ENCODE measurements at regions not wholly inside any gene's neighbourhood (a gene's known extent, or its start where the extent isn't known, plus 50 kb on each side); places are given as distances from the start of the nearest gene placed in this dataset.

DNA sequence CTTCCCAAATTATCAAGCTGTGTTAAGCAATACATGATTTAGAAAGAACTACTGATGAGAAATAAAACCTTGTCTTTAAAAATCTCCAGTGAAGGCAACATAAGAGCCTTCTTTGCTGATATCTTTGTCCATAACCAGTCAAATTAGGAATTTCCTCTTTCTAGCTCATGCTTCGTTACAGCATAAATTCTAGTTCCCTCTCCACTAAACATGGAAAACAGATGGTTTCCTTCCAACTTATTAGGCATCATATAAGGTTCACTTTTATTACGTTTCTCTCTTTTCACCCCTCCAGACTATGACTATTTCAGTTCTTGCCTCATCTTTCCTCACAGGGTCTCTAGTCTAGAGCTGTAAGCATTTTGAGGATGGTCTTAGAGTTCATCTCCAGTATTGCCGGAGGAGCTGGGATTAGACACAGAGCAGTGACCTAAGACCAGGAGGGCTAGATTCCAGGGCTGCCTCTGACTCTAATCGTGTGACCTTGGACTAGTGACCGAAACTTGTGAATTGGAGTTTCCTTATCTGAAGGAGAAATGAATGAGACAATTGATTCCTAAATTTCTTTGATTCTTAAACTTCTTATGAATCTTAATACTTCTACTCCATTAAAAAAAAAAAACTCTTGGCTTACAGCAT lies 195.5 kb upstream of the APCDD1 start:
- no peak for DNase-seq

DNA sequence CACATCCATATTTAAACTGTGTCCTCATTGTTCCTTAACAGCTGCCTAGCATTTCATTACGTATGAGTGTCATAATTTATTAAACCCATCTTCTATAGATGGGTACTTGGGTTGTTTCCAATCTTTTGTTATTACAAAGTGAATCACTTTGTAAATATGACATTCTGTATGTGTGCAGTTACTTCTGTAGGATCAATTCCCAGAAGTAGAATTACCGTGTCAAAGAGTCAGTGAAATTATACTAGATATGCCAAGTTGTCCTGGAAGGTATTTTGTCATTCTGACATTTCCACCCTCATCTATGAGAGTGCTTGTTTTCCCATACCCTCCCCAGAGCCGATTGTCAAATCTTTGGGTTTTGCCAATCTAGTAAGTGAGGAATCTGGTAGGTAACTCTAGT lies 194.5 kb upstream of the APCDD1 start:
- no peak for DNase-seq

GRCh38 chr18:10261344-10262276 lies 192.8 kb upstream of the APCDD1 start:
- no peak for DNase-seq

DNA sequence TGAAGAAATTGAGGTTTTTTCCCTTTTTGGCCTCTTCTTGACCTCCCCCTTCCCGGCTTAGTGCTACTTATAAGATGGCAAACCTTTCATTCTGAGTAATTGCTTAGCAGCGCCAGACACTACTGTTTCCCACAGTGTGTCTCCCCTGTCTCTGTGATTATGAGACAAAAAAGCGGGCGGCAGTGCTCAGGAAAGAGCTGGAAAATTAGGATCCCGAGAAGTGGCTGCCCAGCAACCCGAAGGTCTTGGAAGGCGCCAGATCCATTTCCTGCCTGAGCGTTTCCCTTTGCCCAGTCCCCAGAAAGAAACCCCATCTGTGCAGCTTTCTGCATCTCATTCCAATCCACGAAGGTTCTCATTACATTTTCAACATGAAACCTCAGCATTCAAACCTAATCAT lies 191.9 kb upstream of the APCDD1 start:
- DNase-seq = no peak

GRCh38 chr18:10264260-10264659 lies 190.2 kb upstream of the APCDD1 start:
- no peak for DNase-seq

- DNase-seq = no peak
These were observed 188.7 kb upstream of the APCDD1 start for GRCh38 chr18:10265560-10266333.

GRCh38 chr18:10266334-10266590 lies 188.2 kb upstream of the APCDD1 start:
- no peak for DNase-seq

- no peak for DNase-seq
These were observed 185.2 kb upstream of the APCDD1 start for GRCh38 chr18:10269261-10269660.

GRCh38 chr18:10270151-10270571 lies 184.3 kb upstream of the APCDD1 start:
- no peak for DNase-seq

GRCh38 chr18:10271481-10271880 lies 183.0 kb upstream of the APCDD1 start:
- DNase-seq = no peak

DNA sequence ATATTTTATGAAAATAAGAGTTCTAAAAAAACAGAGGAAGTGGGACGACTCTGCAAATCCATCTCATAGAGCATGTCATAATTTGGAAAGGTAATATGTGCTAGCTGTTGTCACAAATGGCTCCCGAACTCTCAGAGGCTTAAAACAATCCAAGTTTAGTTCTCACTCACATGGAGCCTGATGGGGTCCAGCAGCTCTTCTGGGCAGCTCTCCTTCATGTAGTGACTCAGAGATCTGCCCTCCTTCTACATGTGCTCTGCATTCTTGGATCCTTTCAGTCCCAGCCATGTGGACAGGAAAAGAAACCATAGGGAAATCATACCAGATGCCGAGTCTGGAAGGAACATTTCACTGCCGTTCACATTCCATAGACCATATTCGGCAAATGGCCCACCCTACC lies 180.1 kb upstream of the APCDD1 start:
- DNase-seq = peak in 1 of 2 experiments; percentile 32

- DNase-seq = no peak
These were observed 178.9 kb upstream of the APCDD1 start for GRCh38 chr18:10275486-10275885.

DNA sequence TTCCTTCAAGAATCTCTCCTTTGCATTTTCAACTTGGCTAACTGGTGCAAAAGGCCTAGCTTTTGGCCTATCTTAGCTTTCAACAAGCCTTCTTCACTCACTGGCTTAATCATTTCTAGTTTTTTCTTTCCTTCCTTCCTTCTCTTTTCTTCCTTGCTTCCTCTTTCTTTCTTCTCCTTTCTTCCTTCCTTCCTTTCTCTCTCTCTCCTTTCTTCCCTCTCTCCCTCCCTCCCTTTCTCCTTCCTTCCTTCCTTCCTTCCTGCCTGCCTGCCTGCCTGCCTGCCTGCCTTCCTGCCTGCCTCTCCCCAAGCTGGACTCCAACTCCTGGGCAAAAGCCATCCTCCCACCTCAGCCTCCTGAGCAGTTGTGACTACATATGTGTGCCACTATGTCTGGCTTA lies 176.2 kb upstream of the APCDD1 start:
- no peak for DNase-seq

- DNase-seq = no peak
These were observed 175.0 kb upstream of the APCDD1 start for GRCh38 chr18:10279471-10279870.

DNA sequence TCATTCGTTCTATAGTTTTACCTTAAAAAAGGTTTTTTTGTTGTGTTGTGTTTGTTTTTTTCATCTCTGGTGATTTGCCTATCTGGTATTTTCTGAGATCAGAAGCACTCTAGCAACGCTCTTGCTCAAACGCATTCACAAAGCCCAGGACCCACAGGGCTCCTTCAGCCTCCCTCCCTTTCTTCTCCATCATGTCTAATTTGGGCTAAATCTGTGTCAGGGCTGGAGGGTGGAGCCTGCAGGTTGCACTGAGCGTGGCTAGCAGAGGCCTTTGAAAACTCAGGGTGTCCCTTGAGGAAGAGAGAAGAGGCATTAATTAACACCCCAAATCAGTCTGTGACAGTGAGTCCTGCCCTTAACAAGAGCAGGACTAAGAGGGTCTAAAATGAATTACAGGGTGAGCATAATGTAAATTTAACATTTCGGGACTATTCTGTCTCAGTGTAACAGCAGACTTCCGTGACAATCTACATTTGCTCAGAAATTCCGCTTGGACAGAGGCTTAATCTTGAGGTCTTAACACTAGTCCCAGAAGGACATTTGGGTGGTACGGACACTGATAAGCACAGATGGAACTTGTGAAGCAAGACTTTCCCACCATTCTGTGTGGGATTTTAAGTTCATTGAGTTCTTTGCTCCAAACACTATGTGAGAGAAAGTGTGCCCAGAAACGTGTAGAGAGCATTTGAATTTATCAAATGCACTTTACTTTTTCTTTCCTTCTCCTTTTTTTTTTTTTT lies 174.4 kb upstream of the APCDD1 start:
- DNase-seq = no peak

DNA sequence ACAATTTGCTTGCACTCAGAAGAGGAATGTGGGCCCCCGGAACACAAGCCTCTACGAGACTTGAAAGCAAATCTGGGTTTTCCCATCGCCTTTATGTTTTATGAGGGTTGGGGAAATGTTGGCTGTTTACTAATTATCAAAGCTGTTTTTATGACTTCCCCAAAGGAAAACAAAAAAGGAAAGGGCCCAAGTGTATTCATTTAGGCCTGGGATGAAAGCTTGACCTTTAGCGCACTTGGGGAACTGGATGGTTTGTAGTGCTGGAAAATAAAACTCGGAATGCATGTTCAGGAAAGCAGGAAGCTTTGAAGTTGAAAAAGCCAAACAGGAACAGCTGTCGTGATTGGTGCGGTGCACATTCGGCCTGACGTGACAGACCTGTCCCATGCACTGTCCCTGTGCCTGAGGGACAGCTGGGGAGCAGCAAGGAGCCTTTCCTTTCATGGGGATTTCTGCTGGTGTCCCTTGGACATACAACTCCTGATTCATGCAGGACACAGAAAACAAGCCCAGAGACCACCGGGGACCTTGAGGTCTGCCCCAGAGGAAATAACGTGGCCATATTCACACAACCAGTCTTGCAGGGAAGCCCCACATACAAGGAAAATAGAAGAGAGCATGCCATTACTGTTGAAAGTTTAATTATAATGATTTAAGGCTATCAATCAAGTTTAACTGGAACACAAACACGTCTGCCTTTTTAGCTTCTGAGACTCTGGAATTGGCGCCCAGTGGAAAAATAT lies 169.7 kb upstream of the APCDD1 start:
- no peak for DNase-seq

GRCh38 chr18:10285283-10285640 lies 169.2 kb upstream of the APCDD1 start:
- DNase-seq = no peak

- DNase-seq = no peak
These were observed 167.8 kb upstream of the APCDD1 start for GRCh38 chr18:10286580-10287150.

DNA sequence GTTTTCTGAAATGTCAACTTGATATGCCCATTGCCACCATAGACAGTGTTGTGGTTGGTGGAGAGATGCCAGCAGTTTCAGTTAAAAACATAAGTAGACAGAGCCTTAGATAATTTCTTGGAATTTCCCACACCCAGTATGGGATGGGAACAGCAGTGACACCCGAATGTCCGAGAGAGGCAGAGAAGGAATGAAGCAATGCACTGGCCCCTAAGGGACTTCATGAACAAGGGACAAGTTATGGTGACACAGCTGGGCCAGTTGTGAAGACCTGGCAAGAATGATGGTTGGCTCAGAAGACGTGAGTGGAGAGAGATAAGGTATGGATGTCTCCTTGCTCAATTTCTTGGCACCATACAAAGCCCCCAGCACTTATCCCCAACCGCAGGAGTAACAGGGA lies 165.2 kb upstream of the APCDD1 start:
- DNase-seq = no peak

DNA sequence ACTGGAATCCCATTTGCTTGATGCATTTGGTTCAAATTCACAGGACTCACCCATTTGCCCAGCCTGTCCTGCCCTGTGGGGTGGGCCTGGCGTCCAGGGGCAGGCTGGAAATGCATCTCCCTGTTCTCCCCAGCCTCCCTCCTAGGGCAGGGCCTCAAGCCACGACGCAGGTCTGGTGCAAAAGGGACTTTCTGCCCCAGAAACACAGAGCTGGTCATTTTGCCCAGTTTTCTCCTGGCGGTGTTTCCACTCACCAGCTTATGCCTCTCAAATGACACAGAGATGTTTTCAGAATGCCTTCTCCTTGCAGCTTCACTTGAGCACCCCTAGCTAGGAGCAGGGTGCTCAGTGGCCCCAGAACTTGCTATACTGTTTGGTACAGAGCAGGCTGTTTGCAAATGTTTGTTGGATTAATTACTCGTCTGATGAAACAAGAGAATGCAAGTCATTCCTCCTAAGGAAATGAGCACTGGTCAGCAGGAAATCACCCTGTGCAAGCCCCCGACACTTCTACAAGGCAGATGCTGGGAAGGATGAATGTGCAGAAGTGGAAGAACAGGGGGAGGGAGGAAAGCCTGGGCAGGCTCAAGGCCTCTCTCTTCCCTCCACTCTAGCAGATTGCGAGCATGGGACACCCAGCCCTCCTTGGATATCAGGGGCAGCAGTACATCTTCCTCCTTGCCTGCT lies 164.3 kb upstream of the APCDD1 start:
- no peak for DNase-seq

DNA sequence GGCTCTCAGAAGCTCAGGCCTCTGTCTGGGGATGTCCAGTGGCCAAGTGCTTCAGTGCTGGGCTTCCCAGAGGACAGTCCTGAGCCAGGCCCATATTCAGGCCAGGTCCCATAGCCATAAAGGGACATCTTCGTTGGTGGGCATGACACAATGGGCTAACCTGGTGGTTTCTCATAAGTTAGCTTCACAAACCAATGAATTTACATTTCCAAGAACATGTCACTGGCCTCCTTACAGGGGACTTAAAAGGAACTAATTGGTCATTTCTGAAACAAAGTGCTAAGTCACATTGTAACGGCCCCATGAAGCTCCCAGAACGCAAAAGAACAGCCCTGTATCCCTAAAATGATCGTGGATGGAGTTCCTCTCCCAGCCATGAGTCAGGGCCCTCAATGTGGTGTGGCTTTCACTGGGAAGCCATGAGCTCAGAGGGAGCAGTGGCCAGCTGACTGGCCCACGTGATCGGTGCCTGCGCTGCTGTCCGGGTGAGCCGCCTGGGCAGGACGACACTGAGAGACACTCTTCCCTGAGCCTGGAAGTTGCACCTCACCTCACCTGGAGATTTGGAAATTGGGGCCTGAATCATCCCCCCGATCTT lies 163.7 kb upstream of the APCDD1 start:
- DNase-seq = no peak
